Liver (tissue), 8 donors: ENCODE measurements at regions not wholly inside any gene's neighbourhood (a gene's known extent, or its start where the extent isn't known, plus 50 kb on each side); places are given as distances from the start of the nearest gene placed in this dataset.

Experiments
- DNase-seq: peaks from one replicate; pipeline ENCODE4 v3.0.0-alpha.2; 2017; ENCODE audit warnings: low spot score
- H3K27ac ChIP-seq, 2 donors: one replicate each; pipeline ENCODE4 v1.7.0; 2013; ENCODE audit warnings: inconsistent platforms in 2 of 2, low read length in 2 of 2, control low read depth in 1 of 2, low read depth in 1 of 2, mild to moderate bottlenecking in 1 of 2
- H3K27me3 ChIP-seq, 4 donors: one replicate each; pipeline versions ENCODE4 v1.6.1 to v1.7.0; 2013; ENCODE audit warnings: low read length in 3 of 4, inconsistent platforms in 1 of 4, mild to moderate bottlenecking in 1 of 4, moderate library complexity in 1 of 4; ENCODE audit not compliant: control insufficient read depth in 4 of 4, insufficient read depth in 4 of 4
- H3K36me3 ChIP-seq, 4 donors: one replicate each; pipeline versions ENCODE4 v1.6.1 to v1.7.0; 2013; ENCODE audit warnings: low read length in 3 of 4, mild to moderate bottlenecking in 3 of 4, low read depth in 1 of 4, moderate library complexity in 1 of 4; ENCODE audit not compliant: control insufficient read depth in 4 of 4, insufficient read depth in 3 of 4
- H3K4me1 ChIP-seq, 4 donors: one replicate each; pipeline versions ENCODE4 v1.6.1 to v1.7.0; 2013; ENCODE audit warnings: low read length in 3 of 4, mild to moderate bottlenecking in 3 of 4, moderate library complexity in 1 of 4; ENCODE audit not compliant: control insufficient read depth in 4 of 4, insufficient read depth in 4 of 4
- H3K4me3 ChIP-seq, 3 donors: one replicate each; pipeline versions ENCODE4 v1.6.1 to v1.7.0; 2013; ENCODE audit warnings: low read length in 3 of 3, control low read depth in 1 of 3, low read depth in 1 of 3, mild to moderate bottlenecking in 1 of 3
- H3K9ac ChIP-seq, 2 donors: one replicate each; pipeline ENCODE4 v1.7.0; 2013; ENCODE audit warnings: low read length in 2 of 2, mild to moderate bottlenecking in 2 of 2, moderate library complexity in 2 of 2, control low read depth in 1 of 2, low read depth in 1 of 2
- H3K9me3 ChIP-seq, 4 donors: one replicate each; pipeline versions ENCODE4 v1.6.1 to v1.7.0; 2013; ENCODE audit warnings: low read length in 3 of 4; ENCODE audit not compliant: control insufficient read depth in 4 of 4
- EGR1 ChIP-seq, 2 donors: IDR thresholded peaks; 2 replicates each; pipeline ENCODE4 v1.6.1; 2016 to 2018; ENCODE audit warnings: antibody characterized with exemption in 2 of 2, low read depth in 2 of 2
- FOXA2 ChIP-seq: IDR thresholded peaks from 2 replicates; pipeline ENCODE4 v1.6.1; 2016; ENCODE audit warnings: antibody characterized with exemption
- HNF4G ChIP-seq: IDR thresholded peaks from 2 replicates; pipeline ENCODE4 v1.6.1; 2016; ENCODE audit warnings: antibody characterized with exemption
- JUND ChIP-seq, 2 donors: IDR thresholded peaks; 2 replicates each; pipeline ENCODE4 v1.6.1; 2016; ENCODE audit warnings: antibody characterized with exemption in 2 of 2
- NR2F2 ChIP-seq: IDR thresholded peaks from 2 replicates; pipeline ENCODE4 v1.6.1; 2016; ENCODE audit warnings: antibody characterized with exemption
- RAD21 ChIP-seq, 2 donors: IDR thresholded peaks; 2 replicates each; pipeline ENCODE4 v1.6.1; 2016; ENCODE audit warnings: antibody characterized with exemption in 2 of 2, mild to moderate bottlenecking in 2 of 2
- RXRA ChIP-seq, 2 donors: IDR thresholded peaks; 2 replicates each; pipeline ENCODE4 v1.6.1; 2017 to 2018; ENCODE audit warnings: antibody characterized with exemption in 2 of 2, mild to moderate bottlenecking in 1 of 2
- SP1 ChIP-seq: IDR thresholded peaks from 2 replicates; pipeline ENCODE4 v1.6.1; 2018; ENCODE audit warnings: antibody characterized with exemption, mild to moderate bottlenecking
- TAF1 ChIP-seq: conservative IDR thresholded peaks from 2 replicates; pipeline ENCODE4 v1.6.1; 2016; ENCODE audit warnings: antibody characterized with exemption, mild to moderate bottlenecking
- YY1 ChIP-seq: IDR thresholded peaks from 2 replicates; pipeline ENCODE4 v1.6.1; 2016; ENCODE audit warnings: antibody characterized with exemption, mild to moderate bottlenecking
- WGBS: extraction: QIAGEN DNeasy Blood & Tissue Kit; methylation state at CpG from one replicate; pipeline ENCODE4 v1.1.7; 2013; 5-methylcytosine and 5-hydroxymethylcytosine counted together
- TF ChIP-seq, protein P1 (sequence below): fragments of 150-350 bp; IDR thresholded peaks from 2 replicates; pipeline ENCODE4 v1.5.1; 2017; ENCODE audit warnings: improper control_type of control experiment, low read depth, low read length; ENCODE audit not compliant: missing input control
- TF ChIP-seq, protein P2 (sequence below): IDR thresholded peaks from 2 replicates; pipeline ENCODE4 v1.6.1; 2016; ENCODE audit warnings: antibody characterized with exemption
- TF ChIP-seq, protein P3 (sequence below): IDR thresholded peaks from 2 replicates; pipeline ENCODE4 v1.6.1; 2016; ENCODE audit warnings: antibody characterized with exemption, mild to moderate bottlenecking
- TF ChIP-seq, protein P4 (sequence below): IDR thresholded peaks from 2 replicates; pipeline ENCODE4 v1.6.1; 2016; ENCODE audit warnings: antibody characterized with exemption
- donor health status: healthy.
- donor health status: healthy.
- donor health status: healthy.
- donor health status: healthy.
- donor health status: healthy.

DNA sequence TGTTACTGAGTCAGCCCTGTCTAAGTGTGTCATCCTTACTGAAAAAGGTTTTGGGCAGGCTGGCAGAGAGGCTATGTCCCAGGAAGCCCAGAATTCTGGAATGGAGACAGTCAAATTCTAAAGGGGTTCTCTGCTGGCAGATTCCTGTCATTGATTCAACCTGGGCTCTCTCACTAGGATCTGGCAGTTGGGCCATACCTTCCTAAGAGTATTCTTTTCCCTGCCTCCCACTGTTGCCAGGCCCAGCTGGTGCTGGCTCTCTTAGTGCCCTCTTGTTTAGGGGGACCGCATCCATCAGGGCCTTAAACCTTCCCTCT is 85.0 kb upstream of the EGLN3 start (continued):
- TF ChIP-seq, protein P1, sequence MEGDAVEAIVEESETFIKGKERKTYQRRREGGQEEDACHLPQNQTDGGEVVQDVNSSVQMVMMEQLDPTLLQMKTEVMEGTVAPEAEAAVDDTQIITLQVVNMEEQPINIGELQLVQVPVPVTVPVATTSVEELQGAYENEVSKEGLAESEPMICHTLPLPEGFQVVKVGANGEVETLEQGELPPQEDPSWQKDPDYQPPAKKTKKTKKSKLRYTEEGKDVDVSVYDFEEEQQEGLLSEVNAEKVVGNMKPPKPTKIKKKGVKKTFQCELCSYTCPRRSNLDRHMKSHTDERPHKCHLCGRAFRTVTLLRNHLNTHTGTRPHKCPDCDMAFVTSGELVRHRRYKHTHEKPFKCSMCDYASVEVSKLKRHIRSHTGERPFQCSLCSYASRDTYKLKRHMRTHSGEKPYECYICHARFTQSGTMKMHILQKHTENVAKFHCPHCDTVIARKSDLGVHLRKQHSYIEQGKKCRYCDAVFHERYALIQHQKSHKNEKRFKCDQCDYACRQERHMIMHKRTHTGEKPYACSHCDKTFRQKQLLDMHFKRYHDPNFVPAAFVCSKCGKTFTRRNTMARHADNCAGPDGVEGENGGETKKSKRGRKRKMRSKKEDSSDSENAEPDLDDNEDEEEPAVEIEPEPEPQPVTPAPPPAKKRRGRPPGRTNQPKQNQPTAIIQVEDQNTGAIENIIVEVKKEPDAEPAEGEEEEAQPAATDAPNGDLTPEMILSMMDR: no peak
- TF ChIP-seq YY1: no peak
- no peak for TF ChIP-seq RXRA (IDR thresholded peaks at IDR 0.05)
- TF ChIP-seq, protein P2, sequence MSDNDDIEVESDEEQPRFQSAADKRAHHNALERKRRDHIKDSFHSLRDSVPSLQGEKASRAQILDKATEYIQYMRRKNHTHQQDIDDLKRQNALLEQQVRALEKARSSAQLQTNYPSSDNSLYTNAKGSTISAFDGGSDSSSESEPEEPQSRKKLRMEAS: no peak
- no peak for TF ChIP-seq JUND (IDR thresholded peaks at IDR 0.05)
- no peak for TF ChIP-seq TAF1
- no peak for TF ChIP-seq RAD21 (IDR thresholded peaks at IDR 0.05)

DNA sequence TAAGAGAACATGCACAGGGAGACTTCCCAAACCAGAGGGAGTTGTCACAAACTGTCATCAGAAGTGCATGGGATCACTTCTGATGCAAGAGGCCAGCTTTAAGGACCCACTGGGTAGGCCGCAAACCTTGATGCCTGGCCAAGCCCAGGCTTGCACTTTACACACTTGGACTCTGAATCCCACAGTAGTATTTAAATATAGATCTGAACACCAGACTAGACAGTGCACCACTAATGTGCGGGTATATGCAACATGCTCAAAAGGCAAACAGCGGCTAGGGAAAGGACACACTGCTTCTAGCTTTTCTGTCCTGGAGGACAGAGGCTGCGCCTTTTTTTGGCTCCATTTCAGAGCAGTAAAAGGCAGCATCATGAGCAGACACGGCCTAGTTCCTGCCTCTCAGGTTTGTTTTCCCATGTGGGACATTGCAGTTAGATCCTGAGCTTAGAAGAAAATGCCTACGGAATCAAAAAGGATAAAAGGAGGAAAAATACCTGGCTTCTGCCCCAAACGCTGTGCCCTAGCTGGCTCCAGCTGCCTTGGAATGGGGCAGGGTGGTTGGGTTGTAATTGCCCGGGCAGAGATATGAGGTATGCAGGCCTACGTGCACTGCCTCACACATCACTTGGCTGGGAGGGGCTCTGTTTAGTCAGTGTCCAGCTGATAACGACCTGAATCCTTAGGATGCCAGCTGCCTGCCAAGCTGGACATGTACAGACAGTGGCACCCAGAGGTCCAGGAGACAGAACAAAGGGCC is 84.5 kb upstream of the EGLN3 start:
- H3K4me3 ChIP-seq: no peak overlapping the region
- no peaks in the 10 kb centered on the region for H3K4me1 ChIP-seq
- WGBS: 62% methylated on average over 10 of the region's 10 CpGs
- H3K36me3 ChIP-seq: no peaks in the 10 kb centered on the region
- no peak for DNase-seq
- H3K9me3 ChIP-seq: no peaks in the 10 kb centered on the region
- no peak overlapping the region for H3K9ac ChIP-seq
- H3K27ac ChIP-seq: no peak overlapping the region
- TF ChIP-seq RXRA (IDR thresholded peaks at IDR 0.05): no peak
- TF ChIP-seq SP1: no peak
- no peak for TF ChIP-seq TAF1
- TF ChIP-seq EGR1 (IDR thresholded peaks at IDR 0.05; ENCODE audit: low read depth in 2 of 2): no peak
- TF ChIP-seq JUND (IDR thresholded peaks at IDR 0.05): no peak
- no peak for TF ChIP-seq NR2F2
- TF ChIP-seq FOXA2: no peak
- no peak for TF ChIP-seq HNF4G
- TF ChIP-seq, protein P3, sequence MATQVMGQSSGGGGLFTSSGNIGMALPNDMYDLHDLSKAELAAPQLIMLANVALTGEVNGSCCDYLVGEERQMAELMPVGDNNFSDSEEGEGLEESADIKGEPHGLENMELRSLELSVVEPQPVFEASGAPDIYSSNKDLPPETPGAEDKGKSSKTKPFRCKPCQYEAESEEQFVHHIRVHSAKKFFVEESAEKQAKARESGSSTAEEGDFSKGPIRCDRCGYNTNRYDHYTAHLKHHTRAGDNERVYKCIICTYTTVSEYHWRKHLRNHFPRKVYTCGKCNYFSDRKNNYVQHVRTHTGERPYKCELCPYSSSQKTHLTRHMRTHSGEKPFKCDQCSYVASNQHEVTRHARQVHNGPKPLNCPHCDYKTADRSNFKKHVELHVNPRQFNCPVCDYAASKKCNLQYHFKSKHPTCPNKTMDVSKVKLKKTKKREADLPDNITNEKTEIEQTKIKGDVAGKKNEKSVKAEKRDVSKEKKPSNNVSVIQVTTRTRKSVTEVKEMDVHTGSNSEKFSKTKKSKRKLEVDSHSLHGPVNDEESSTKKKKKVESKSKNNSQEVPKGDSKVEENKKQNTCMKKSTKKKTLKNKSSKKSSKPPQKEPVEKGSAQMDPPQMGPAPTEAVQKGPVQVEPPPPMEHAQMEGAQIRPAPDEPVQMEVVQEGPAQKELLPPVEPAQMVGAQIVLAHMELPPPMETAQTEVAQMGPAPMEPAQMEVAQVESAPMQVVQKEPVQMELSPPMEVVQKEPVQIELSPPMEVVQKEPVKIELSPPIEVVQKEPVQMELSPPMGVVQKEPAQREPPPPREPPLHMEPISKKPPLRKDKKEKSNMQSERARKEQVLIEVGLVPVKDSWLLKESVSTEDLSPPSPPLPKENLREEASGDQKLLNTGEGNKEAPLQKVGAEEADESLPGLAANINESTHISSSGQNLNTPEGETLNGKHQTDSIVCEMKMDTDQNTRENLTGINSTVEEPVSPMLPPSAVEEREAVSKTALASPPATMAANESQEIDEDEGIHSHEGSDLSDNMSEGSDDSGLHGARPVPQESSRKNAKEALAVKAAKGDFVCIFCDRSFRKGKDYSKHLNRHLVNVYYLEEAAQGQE: no peak
- TF ChIP-seq RAD21 (IDR thresholded peaks at IDR 0.05): no peak
- TF ChIP-seq YY1: no peak
- TF ChIP-seq, protein P4, sequence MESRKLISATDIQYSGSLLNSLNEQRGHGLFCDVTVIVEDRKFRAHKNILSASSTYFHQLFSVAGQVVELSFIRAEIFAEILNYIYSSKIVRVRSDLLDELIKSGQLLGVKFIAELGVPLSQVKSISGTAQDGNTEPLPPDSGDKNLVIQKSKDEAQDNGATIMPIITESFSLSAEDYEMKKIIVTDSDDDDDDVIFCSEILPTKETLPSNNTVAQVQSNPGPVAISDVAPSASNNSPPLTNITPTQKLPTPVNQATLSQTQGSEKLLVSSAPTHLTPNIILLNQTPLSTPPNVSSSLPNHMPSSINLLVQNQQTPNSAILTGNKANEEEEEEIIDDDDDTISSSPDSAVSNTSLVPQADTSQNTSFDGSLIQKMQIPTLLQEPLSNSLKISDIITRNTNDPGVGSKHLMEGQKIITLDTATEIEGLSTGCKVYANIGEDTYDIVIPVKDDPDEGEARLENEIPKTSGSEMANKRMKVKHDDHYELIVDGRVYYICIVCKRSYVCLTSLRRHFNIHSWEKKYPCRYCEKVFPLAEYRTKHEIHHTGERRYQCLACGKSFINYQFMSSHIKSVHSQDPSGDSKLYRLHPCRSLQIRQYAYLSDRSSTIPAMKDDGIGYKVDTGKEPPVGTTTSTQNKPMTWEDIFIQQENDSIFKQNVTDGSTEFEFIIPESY: no peak
- H3K27me3 ChIP-seq: no peaks in the 10 kb centered on the region
